Neural cell (in vitro differentiated cells): ENCODE measurements at regions not wholly inside any gene's neighbourhood (a gene's known extent, or its start where the extent isn't known, plus 50 kb on each side); places are given as distances from the start of the nearest gene placed in this dataset.

Experiments used
- EP300 ChIP-seq: fragments of 450-650 bp; conservative IDR thresholded peaks from 2 replicates; pipeline ENCODE4 v1.6.1; 2014; ENCODE audit warnings: antibody characterized with exemption, mild to moderate bottlenecking, moderate library complexity; ENCODE audit not compliant: poor library complexity, severe bottlenecking
- EZH2 ChIP-seq: fragments of 200-600, 300-800 bp; shearing (Covaris generic), sonication (generic); IDR thresholded peaks from 2 replicates; pipeline ENCODE4 v1.6.1; 2014; ENCODE audit warnings: antibody characterized with exemption, low read length, borderline replicate concordance, mild to moderate bottlenecking; ENCODE audit not compliant: insufficient read depth, poor library complexity, severe bottlenecking
- POLR2AphosphoS5 ChIP-seq: IDR thresholded peaks from 2 replicates; pipeline ENCODE4 v1.6.1; 2012
- RAD21 ChIP-seq: fragments of 450-650 bp; conservative IDR thresholded peaks from 2 replicates; pipeline ENCODE4 v1.6.1; 2014; ENCODE audit warnings: antibody characterized with exemption, mild to moderate bottlenecking, moderate library complexity
- TAF1 ChIP-seq: IDR thresholded peaks from 2 replicates; pipeline ENCODE4 v1.6.1; 2012; ENCODE audit warnings: low read depth
- TF ChIP-seq, protein P1 (sequence below): fragments of 450-650 bp; IDR thresholded peaks from 2 replicates; pipeline ENCODE4 v1.5.1; 2014; ENCODE audit warnings: antibody characterized with exemption, mild to moderate bottlenecking, moderate library complexity; ENCODE audit not compliant: poor library complexity, severe bottlenecking
- TF ChIP-seq, protein P2 (sequence below): IDR thresholded peaks from 2 replicates; pipeline ENCODE4 v1.6.1; 2012; ENCODE audit warnings: borderline replicate concordance

GRCh38 chr20:6999381-6999780, 231.9 kb downstream of the BMP2 start:
- no peak for TF ChIP-seq POLR2AphosphoS5
- TF ChIP-seq, protein P1, sequence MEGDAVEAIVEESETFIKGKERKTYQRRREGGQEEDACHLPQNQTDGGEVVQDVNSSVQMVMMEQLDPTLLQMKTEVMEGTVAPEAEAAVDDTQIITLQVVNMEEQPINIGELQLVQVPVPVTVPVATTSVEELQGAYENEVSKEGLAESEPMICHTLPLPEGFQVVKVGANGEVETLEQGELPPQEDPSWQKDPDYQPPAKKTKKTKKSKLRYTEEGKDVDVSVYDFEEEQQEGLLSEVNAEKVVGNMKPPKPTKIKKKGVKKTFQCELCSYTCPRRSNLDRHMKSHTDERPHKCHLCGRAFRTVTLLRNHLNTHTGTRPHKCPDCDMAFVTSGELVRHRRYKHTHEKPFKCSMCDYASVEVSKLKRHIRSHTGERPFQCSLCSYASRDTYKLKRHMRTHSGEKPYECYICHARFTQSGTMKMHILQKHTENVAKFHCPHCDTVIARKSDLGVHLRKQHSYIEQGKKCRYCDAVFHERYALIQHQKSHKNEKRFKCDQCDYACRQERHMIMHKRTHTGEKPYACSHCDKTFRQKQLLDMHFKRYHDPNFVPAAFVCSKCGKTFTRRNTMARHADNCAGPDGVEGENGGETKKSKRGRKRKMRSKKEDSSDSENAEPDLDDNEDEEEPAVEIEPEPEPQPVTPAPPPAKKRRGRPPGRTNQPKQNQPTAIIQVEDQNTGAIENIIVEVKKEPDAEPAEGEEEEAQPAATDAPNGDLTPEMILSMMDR: no peak
- TF ChIP-seq RAD21: no peak
- TF ChIP-seq TAF1: no peak
- no peak for TF ChIP-seq EZH2
- TF ChIP-seq EP300: no peak
- TF ChIP-seq, protein P2, sequence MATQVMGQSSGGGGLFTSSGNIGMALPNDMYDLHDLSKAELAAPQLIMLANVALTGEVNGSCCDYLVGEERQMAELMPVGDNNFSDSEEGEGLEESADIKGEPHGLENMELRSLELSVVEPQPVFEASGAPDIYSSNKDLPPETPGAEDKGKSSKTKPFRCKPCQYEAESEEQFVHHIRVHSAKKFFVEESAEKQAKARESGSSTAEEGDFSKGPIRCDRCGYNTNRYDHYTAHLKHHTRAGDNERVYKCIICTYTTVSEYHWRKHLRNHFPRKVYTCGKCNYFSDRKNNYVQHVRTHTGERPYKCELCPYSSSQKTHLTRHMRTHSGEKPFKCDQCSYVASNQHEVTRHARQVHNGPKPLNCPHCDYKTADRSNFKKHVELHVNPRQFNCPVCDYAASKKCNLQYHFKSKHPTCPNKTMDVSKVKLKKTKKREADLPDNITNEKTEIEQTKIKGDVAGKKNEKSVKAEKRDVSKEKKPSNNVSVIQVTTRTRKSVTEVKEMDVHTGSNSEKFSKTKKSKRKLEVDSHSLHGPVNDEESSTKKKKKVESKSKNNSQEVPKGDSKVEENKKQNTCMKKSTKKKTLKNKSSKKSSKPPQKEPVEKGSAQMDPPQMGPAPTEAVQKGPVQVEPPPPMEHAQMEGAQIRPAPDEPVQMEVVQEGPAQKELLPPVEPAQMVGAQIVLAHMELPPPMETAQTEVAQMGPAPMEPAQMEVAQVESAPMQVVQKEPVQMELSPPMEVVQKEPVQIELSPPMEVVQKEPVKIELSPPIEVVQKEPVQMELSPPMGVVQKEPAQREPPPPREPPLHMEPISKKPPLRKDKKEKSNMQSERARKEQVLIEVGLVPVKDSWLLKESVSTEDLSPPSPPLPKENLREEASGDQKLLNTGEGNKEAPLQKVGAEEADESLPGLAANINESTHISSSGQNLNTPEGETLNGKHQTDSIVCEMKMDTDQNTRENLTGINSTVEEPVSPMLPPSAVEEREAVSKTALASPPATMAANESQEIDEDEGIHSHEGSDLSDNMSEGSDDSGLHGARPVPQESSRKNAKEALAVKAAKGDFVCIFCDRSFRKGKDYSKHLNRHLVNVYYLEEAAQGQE: no peak
